Myocyte (in vitro differentiated cells): ENCODE measurements at regions not wholly inside any gene's neighbourhood (a gene's known extent, or its start where the extent isn't known, plus 50 kb on each side); places are given as distances from the start of the nearest gene placed in this dataset.
"Not testable (repeated sequence)": the region's sequence is repeated elsewhere in the genome, so short reads cannot be mapped to it uniquely, and the experiment has no call there.

Experiments used
- DNase-seq: peaks from one replicate; pipeline ENCODE4 v3.0.0-alpha.2; 2012; ENCODE audit warnings: low read depth

DNA sequence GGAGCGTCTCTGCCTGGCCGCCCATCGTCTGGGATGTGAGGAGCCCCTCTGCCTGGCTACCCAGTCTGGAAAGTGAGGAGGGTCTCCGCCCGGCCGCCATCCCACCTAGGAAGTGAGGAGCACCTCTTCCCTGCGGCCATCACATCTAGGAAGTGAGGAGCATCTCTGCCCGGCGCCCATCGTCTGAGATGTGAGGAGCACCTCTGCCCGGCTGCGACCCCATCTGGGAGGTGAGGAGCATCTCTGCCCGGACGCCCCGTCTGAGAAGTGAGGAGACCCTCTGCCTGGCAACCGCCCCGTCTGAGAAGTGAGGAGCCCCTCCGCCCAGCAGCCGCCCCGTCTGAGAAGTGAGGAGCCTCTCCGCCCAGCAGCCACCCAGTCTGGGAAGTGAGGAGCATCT is 84.5 kb downstream of the IDS start:
- not testable (repeated sequence) for DNase-seq

GRCh38 chrX:149398027-149398426 is 107.1 kb downstream of the IDS start:
- DNase-seq: no peak

DNA sequence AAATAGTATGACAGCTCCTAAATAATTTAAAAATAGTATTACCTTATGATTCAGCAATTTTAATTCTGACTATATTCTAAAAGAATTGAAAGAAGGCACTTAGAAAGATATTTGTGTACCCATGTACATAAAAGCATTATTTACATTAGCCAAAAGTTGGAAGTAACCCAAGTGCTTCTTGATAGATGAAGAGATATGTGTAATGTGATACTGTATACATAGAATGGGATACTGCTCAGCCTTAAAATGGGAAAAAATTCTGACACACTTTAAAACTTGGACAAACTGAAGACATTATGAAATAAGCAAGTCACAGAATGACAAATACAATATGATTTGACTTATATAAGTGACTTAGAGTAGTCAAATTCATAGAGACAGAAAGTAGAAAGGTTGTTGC is 112.2 kb downstream of the IDS start:
- no peak for DNase-seq

- no peak for DNase-seq
These were observed 121.3 kb downstream of the IDS start for GRCh38 chrX:149383852-149384251.

GRCh38 chrX:149374751-149375150 is 130.4 kb downstream of the IDS start:
- peak; percentile 57 for DNase-seq

DNA sequence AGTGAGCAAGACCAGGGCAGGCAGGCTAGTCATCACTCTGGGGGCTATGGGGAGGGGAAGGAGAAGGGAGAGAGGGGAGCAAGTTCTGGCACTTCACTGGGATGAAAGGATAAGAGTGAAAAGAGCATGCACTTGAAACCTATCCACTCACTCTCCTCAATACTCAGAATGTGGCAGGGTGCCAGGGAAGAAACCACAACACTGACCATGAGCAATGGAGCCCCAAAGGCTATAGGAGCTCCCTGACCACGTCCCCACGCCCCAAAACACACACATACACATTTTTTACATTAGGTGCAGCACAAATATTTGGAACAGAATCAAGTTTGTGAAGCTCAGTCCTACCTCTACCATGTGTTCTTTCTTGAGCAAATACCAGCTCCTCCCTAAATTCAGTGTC is 132.2 kb downstream of the IDS start:
- DNase-seq: peak; percentile 31

DNA sequence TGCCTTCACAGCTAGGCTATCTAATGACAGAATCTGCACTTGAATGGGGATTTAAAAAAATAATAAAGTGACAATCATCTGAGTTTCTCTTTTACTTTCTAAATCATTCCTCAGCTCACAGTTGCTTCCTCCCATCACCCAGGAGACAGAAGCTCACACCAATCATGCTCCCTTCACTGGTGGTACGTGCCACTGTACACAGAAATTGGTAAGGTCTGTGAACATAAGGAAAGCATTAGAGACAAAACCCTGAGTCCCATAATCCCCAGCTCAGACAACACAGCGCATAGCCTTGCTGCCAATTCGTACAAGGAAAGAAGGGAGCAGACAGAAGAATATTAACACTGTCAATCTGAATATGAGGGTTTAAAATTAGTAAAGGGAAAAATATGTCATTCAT is 133.1 kb downstream of the IDS start:
- DNase-seq: peak; percentile 55

- DNase-seq: peak; percentile 48
These were observed 135.0 kb downstream of the IDS start for GRCh38 chrX:149370097-149370496.

DNA sequence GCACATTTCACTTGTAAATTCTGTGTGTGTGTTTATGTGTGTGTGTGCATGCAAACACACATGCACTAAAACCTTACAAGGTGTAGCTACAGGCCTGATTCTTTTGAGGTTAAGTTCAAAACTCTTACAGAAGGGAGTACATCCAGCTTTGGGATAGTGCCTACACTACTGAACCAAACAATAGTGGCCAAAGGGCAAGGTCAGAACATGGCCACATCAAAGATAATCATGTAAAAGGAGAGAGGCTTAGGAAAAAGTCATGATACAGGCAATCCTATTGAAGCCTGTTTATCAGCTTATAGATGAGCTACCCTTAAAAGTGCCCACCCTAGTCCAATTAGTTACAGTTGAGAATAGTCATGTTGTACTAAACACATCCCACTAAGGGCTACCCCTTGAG is 139.6 kb downstream of the IDS start:
- no peak for DNase-seq

DNA sequence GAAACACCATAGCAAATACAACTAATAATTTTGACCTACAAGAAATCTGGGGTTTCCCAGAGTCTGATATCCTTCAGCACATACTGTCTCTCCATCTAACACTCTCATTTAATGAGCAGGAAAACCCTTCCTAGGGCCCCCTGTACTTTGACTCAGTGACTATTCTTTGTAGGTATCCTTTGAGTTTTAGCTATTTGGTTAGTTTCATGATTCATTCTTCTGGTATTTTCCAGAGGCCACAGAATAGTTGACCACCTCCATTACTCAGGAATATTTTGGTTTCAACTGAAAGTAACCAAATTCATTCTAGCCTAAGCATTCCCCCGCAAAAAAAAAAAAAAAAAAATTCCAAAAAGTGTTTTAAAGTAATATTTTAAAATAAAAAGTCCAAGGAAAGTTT is 140.0 kb downstream of the IDS start:
- no peak for DNase-seq

GRCh38 chrX:149363965-149364364 is 141.1 kb downstream of the IDS start:
- DNase-seq: no peak

- no peak for DNase-seq
These were observed 158.8 kb downstream of the IDS start for GRCh38 chrX:149346306-149346705.

GRCh38 chrX:149322316-149322715 is 182.8 kb downstream of the IDS start:
- no peak for DNase-seq

DNA sequence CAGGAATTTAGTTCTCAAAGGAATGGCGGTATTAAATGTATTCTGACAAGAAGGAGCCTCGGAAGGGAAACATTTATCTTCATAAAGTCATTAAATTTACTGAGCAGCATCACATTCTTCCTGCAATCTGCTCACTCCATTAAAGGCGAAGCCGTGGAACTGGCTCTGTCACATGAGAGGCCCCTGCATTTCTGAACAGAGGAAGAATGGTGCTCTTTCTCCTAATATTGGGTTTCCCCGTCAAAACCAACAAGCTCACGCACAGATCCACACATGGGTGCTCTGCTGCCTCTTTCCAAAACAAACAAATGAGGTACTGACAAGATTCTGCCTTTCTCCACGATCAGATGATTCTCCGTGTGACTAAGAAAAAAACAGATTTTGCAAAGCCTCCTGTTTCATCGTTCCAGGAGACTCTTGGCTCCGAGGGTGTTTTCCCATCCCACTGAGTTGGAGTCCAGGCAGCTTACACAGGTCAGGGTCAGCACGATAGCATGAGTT is 191.2 kb downstream of the IDS start:
- DNase-seq: peak; percentile 36

DNA sequence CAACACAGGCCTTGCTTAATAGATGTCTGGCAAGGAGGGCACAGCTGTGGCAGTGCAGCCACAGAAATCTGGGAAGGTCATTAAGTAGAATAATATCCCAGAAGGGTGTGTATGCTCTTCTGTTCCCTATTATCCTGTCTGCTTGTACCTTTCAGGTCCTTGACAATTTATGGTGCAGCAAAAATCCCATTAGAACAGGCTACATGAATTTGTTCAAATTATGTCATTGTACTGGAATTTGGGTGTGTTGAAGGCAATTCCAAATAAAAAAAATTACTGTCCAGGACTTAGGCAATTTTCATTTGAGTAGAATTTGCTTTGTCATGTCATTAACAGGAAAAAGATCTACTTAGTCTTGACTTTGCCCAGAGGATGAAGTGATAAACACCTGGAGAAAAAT is 192.1 kb downstream of the IDS start:
- peak; percentile 48 for DNase-seq

GRCh38 chrX:149312097-149312496 is 193.0 kb downstream of the IDS start:
- DNase-seq: no peak

GRCh38 chrX:149302705-149303104 is 202.4 kb downstream of the IDS start:
- DNase-seq: no peak

GRCh38 chrX:149298111-149298510 is 207.0 kb downstream of the IDS start:
- no peak for DNase-seq

DNA sequence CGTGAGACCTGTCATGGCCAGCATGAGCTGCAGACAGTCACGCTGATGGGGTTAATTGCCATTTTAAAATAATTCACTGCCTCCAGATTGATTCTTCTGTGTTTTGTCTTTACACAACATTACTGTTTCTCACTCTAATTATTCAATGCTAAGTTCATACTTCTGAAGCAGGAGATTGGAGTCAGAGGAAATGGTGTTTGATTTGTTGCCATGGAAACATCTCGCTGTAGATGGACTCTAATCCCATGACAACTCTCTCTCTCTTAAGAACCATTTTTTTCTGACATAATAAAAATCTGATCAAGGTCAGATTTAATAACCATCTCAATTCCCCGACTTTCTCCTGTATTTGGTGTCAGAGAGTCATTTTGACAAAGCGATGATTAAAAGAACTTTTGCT is 209.0 kb downstream of the IDS start:
- no peak for DNase-seq

DNA sequence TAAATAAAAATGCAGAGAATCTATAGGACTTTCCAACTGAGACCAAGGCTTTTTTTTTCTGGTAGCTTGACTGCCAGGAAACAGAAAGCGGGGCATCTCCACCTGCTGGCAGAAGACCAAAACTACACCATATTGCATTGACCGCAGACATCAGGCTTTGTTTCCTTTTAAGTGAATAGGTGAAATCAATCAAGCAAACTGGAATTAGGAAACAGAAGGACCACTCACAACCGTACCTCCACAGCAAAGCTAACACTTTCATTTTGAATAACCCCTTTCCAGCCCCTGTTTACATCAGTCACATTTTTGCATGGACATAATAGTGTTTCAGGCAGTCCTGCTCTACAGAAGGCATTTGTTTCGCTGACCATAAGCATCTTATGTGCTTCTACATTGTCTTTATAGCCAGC is 218.2 kb downstream of the IDS start:
- DNase-seq: peak; percentile 56

- DNase-seq: no peak
These were observed 220.5 kb downstream of the IDS start for GRCh38 chrX:149284616-149285015.

DNA sequence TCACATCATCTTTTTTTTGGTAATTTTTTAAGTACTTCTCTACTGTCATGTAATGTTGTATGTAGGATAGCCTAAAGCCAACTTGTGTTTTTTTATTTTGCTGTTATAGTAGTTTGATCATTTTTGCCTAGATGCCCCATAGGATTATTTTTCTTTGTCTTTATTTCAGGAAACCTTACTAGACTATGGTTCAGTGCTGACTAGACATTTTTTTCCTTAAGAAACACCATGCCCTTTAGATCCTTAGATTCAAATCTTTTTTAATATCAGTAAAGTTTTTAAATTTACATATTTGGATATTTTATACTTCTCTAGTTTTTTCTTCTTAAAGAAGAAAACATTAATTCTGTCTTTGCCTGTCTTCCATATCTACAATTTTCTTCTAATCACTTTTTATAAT is 221.3 kb downstream of the IDS start:
- no peak for DNase-seq

GRCh38 chrX:149282909-149283308 is 222.2 kb downstream of the IDS start:
- no peak for DNase-seq

DNA sequence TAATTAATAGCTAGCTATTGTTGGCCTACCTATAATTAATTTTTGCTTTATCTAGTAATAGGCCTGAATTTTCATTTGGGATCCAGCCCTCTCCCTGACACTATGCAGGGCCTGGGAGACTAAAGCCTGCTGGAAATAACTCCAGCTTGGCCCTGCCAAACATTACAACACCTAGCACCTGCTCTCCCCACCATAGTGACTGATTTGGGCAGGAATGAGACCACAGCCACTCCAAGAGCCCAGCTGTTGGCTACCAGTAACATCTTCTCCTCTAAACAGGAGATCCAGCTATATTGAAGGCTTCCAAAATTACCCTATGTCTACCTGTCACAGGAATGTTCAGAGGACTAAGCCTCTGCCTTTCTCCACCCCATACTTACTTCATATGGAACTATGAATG is 225.1 kb downstream of the IDS start:
- peak; percentile 81 for DNase-seq
